Kidney capillary endothelial cell (primary cell): ENCODE measurements at regions not wholly inside any gene's neighbourhood (a gene's known extent, or its start where the extent isn't known, plus 50 kb on each side); places are given as distances from the start of the nearest gene placed in this dataset.

Experiments
- DNase-seq: peaks from one replicate; pipeline ENCODE4 v3.0.0-alpha.2; 2018; ENCODE audit warnings: low spot score

DNA sequence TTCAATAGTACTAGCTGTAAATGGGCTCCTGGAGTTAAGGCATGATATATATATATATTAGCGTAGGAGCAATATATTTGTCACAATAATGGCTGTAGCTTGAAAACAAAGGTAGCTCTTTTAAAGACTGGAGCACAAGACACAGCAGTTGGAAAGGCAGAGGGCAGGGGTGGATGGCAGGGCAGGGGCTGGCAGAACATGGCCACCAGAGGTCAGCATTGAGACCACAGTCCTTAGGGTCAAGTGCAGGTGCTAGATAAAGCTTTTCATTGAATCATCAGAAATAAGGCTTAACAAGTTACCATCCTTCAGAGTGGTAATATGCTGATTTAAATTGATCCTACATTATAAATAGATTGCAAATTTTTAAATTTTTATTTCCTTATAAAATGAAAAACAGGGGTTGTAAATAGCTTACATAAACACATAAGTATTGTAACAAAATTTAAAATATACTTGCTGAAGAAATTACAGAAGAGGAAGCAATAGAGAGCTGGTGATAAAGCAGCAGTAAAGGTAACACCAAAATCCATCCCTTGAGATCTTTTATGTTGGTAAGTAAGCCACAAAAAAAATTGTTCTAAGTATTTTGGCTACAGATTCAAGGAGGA is 161.2 kb upstream of the PIEZO2 start:
- DNase-seq = peak; percentile 46

DNA sequence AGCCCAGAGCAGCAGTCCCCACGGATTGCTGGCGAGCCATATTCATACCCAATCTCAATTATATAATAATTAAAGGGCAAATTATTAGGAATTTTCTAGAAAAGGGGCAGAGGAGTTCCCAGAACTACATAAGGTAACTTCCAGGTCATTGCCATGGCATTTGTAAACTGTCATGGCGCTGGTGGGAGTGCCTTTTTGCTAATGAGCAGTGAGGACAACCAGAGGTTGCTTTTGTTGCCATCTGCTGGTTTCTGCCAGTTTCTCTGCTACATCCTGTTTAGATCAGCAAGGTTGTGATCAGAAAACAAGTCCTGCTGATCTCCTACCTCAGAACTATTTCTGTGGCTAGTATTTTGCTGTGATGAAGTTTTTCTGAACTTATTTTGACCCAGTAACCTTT is 159.8 kb upstream of the PIEZO2 start:
- DNase-seq = peak; percentile 23

DNA sequence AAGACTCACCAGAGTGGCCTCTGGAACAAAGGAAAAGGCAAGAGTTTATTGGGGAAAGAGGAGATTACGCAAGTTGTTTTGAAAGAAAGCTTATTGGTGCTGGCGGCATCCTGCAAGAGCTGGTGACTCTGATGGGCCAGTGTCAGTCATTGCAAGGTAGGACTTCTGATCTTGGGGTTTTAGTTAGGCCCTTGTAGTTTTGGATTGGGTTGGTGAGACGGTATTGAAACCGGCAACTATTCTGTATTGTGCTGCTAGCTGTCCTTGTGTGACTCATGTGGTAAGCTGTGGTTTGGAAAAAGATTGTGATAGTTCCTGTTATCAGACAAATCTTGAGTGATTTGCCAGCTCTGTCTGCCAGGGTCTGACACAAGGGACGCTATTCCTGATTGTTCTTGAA is 159.1 kb upstream of the PIEZO2 start:
- DNase-seq = no peak

DNA sequence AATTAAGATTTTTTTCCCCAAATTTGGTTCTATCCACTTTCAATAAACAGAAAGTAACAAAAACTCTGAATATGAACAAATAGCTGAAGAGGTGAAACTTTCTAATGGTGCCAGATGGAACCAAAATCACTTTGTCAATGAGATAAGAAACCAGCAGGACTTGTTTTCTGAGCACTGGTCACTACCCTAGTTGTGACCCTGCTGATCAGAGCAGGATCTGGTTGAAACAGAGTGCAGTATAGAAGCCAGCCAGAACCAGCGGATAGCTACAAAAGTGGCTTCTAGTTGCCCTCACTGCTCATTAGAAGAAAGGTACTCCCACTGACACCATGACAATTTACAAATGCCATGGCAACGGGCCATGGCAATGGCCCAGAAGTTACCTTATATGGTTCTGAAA is 158.3 kb upstream of the PIEZO2 start:
- DNase-seq = no peak

DNA sequence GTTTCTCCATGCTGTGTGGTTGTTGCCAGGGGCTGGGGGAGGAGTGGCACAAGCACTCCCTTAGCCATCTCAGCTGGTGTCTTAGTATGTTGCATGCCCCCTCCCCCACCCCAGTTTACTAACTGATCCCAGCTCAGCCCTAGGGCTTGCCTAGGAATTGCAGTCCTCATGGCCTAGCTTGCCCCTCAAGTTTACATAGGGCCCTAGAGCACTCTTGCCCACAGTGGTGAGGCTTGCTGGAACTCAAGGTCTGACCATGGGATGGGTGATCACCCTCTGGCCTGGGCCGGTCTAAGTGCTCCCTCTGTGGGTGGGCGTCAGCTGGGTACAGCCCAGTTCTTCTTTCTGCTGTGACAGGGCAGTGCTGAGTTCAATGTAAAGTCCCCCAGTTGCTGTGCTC is 156.1 kb upstream of the PIEZO2 start:
- no peak for DNase-seq

DNA sequence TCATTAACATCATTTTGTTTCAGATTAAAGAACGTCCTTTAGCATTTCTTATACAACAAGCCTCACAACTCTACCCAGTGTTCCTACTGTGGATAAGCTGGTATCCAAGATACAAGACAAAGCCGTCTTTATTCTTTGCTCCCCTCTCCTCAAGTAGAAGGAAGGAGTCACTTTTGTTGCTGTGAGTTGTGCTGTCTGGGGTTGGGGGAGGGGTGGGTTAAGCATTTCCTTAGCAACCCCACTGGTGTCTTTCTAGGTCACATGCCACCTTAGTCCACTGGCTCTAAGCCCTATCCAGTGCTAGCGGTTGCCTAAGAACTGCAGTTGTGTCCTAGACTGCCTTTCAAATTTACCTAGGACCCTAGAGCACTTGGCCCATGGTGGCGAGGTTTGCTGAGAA is 155.6 kb upstream of the PIEZO2 start:
- no peak for DNase-seq

DNA sequence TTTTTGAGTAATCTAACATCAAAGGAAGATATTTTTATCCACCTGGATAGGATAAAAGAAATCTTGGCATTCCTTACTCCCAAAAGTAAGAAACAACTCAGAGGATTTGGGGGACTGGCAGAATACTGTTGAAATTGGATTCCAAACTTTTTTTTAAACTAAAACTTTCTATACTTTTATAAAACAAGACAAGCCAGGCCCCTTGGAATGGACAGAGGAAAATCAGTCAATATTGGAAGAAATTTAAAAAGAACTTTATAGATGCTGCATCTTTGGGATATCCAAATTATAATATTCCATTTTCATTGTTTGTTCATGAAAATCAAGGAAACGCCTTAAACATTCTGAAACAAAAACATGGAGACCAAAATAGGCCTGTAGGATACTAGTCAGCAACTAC is 147.6 kb upstream of the PIEZO2 start:
- DNase-seq = no peak

DNA sequence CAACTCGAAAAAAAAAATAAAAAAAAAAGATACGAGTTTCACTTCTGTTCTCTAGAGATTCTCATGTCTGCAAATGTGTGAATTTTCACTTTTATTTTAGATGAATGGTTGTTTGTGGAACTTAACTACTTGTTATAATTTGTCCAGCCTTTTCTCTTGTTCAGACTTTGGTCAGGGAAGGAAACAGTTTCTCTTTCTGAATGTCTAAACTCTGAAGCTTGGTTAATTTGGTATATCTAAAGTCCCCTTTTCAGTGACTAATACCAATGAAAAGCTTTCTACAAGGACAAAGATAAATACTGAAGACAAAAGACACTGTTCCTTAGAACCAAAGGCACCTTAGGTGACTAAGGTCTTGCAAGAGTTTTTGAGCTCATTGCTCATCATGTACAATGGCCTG is 144.4 kb upstream of the PIEZO2 start:
- no peak for DNase-seq

DNA sequence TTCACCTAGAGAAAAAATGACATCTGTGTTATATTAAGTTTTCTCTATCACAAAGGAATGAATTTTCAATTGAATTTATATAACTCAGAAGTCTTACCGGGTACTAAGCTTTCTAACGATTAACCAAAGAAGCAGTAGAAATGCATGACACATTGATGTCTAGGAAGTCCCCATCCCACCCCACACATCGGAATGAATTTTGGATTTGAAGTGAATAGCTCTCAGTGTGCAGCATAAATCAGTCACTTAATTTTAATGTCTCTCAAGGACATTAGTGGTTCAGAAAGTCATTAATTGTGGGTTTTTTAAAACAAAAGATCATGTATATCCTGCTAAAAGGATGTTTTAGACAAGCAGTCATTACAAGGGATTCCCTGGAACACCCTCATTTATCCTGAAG is 141.4 kb upstream of the PIEZO2 start:
- no peak for DNase-seq

DNA sequence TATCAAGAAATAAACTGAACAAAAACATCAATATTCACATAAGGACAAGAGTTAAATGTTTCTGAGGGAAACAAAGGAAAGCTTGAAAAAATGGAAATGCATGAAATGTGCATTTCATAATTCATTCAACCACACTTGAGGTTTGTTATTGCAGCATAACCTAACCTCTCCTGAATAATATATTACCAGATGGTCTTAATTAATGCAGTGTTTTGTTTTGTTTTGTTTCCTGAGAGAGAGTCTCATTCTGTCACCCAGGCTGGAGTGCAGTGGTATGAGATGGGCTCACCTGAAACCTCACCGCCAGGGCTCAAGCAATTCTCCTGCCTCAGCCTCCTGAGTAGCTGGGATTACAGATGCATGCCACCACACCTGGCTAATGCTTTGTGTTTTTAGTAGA is 139.9 kb upstream of the PIEZO2 start:
- no peak for DNase-seq

DNA sequence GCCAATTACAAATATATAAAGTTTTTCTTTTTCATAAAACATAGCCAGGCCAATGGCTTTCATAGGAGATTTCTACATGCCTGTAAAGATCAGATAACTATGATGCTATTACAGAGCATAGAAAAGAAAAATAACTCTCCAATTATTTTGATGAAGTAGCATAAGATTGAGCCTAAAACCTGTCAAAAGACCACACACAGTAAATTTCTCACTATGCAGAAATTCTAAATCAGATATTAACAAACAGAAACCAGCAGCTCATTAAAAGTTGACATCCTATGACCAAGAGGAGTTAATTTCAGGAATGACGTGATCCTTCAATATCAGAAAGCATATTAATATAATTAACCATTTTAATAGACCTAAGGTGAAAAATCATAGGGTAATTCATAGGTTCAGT is 139.0 kb upstream of the PIEZO2 start:
- no peak for DNase-seq

DNA sequence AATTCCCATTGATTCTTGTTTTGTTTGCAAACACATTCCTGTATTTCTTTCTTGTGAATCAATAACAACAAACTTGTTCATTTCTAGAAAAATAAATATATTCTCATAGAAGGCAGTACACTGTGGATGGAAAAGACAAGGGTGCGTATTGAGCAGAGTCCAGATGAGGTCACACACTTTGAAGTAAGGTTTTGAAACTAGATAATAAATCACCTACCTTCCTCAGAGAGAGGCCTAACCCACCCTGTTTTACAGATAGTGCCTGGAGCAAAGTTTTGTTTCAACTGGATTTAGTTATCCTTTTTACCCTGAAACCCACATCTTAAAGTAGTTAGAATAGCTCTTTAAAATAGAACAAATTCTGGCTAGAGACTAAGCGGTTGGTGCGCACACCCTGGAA is 137.1 kb upstream of the PIEZO2 start:
- DNase-seq = no peak

DNA sequence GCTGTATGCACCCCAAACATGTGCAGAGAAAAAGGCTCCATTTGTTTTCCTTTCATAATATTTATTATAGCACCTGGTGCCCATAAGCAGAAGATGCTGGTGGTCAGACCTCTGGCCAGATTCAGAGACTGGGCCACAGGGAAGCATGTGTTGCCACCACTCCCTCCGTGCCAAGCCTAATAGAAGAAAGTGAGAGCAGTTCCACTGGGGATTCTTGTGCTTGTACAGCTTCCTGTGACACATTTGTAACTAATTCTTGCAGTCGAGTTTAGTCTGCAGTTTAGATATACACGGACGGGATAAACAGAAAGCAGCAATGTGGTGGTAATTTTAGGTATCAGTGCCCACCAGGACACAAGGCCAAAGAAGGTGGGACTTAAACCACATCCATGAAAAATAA is 135.4 kb upstream of the PIEZO2 start:
- no peak for DNase-seq

DNA sequence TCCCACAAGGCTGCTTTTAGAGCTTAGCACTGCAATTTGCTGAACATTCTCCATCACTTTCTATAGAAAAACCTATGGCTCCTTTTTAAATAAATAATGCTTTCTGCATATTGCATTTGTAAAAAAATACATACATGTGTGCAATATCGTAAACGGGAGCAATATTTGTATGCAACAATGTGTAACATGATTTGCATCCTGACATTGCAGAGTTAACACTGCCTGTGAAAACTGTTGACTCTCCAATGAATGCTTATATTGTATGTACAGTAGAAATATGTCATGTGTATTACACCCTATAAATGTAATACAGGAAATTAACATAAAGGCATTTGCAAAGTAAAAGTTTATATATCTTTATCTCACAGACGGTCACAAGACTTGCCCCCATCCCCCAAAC is 135.0 kb upstream of the PIEZO2 start:
- DNase-seq = no peak

DNA sequence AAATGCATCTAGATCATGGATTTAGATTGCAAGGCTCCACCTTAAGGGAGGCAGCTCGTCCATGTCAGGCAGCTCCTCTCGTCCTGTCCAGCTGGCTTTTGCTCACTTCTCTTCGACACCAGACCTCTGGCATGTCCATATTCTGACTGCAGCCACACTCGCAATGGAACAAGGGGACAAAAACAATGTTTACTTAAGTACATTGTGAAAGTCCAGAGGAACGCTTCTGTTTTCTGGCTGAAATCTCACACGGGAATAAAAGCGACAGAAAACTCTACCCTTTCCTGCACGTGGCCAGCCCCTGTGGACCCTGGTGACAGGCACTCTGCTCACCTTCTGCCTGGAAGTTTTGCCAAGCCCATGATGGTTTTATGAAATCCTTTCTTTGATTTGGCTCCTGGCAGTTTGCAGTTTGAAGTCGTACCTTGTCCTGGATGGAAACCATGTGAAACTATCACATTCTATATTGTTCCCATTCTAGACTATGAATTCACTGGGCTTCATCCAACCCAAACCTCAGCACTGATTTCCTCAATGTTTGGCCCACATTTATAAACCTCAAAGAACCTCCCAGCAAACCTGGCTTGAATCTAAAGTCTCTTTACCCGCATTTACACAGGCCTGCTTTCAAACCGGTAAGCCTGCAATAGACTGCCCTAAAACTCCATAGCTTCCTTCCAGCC is 134.3 kb upstream of the PIEZO2 start:
- DNase-seq = no peak

DNA sequence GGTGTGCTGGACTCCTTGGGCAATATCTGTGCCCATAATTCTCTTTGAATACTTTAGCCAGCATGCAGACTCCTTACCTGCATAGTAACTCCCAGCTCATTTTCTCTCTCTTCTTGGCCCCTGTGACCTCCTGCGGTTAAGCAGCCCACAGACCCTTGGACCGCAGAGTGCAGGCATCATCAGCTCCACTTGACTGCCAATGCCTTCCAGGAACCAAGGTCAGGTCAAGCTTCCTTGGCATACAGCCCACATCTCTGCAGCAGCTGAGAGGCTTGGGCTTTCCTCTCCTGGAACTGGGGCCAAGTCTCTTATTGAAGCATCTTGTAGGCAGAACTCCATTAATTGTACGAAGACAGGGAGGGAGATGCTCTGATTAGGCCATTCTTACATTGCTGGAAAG is 130.1 kb upstream of the PIEZO2 start:
- no peak for DNase-seq

DNA sequence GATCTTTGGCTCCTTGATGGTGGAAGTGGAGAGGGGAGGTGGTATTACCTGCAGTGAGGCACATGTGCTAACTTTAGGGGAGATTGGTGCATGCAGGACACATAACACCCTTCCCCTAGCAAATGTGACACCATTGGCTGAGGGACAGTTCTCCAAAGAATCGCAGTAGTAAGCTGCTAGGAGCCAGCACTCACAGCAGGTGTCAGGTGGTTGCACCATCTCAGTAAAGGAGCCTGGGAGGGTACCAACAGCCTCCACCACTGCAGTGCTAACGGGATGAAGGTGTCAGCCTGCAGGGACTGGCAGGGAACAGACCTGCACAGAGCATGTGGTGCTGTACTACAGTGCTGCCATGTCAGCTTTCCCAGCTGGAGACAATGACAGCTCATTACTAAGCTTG is 127.3 kb upstream of the PIEZO2 start:
- no peak for DNase-seq

DNA sequence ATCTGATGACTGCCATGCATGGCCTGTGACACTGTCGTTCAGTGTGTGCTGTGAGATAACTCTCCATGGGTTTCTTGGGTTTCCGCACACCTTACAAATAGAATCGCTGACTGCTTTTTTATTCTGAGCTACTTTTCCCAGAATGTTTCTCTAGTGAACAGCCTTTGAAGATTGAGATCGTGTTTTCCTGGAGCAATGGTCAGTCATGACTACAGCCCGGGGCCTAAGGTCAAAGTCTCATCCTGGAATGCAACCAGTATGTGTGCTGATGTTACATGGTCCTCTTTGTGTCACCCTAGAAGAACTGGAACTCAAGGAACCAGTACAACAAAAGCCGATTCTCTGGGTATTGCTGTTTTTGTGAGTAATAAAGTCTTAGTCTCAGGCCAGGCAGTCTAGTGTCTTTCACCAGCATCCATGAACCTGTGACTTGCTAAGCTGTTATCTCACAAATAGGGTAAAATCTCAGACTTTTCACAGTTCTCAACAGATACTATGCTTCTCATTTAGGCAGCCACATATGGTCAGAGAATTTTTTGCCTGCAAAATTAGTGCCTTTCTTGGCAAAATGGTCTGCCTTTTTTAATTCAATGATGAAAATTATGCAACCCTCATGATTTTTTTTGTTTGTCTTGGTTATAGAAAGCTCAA is 124.9 kb upstream of the PIEZO2 start:
- no peak for DNase-seq

DNA sequence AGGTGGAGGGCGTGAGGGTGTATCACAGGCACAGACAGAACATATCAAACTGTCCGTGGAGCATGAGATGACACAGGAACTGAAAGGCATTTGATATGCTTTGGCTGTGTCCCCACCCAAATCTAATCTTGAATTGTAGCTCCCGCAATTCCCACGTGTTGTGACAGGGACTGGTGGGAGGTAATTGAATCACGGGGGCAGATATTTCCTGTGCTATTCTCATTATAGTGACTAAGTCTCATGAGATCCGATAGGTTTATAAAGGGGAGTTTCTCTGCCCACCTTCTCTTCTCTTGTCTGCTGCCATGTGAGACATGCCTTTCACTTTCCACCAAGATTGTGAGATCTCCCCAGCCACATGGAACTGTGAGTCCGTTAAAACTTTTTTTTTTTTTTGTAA is 123.1 kb upstream of the PIEZO2 start:
- no peak for DNase-seq

DNA sequence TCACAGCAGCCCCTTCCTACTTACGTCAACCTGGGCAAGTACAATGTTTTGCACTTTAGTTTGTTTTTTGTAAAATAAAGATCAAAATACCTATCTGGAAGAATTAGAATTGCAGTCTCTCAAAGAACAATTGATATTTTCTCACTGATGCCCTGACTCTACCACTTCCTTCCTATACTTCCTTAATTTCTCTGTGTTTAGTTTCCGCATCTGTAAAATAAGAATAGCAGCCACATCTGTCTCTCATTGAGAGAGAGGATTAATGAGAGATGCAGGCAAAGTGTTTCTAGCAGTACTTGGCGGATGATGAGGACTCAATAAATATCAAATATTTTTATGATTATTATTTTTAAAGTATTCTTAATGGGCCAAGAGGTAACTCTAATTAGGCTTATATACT is 122.6 kb upstream of the PIEZO2 start:
- peak; percentile 8 for DNase-seq

DNA sequence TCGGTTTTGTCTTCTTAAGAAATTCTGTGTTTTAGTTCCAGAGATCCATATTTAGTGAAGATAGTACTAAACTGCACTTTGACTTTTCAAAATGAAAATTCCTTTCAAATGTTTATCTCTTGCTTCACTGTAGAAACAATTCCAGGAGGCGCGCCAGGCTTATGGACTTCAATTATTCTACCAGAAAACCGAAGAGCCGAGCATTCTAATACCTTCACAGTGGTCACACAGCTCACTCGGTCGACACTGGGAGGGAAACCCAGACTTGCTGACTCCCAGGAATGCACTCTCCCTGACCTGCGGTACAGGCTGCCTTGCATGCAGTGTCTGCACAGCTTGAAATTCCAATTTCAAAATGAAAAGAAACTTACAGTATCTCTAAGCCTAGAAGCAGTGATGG is 119.9 kb upstream of the PIEZO2 start:
- DNase-seq = no peak

DNA sequence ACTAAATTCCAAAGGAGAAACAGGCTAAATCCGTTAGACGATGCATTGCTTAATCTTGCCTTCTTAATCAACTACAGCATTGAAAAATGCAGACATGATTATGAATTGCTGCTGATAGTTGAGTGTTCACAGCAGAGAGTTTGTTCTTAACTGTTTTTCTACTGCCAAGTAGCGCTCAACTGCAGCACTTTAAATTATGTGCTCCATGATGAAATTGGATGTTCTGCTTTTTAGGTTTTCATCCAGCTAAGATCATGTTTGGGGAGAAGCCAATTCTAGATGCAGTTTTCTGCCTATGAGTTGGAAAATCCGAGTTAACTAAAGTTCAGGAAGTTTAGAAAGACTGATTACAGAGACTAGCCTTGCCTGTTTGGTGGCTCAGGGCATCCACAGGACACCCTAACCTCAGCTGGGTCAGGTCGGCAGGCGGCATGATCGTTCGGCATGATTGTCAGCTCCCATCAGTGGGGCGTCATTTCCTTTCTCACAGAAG is 119.4 kb upstream of the PIEZO2 start:
- DNase-seq = no peak

DNA sequence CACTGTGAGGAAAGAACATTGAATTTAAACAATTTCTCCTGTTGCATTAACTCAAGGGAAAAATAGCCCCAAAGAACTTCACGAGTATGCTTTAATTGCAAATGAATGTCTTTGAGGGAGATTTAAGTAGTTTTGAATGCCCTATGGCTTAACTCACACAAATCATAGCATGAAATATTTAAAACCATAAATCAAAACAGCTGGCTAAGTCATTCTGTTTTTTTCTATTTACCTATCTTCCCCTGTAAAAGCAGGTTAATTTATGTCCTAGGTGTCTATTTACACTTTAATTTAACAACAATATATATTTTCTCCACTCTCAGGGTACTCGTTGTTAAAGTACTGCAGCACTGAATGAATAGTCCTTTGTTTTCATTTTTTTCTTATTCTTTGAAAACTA is 118.8 kb upstream of the PIEZO2 start:
- DNase-seq = no peak
